ENCODE measurements at regions not wholly inside any gene's neighbourhood (a gene's known extent, or its start where the extent isn't known, plus 50 kb on each side); places are given as distances from the start of the nearest gene placed in this dataset.
"Not testable (repeated sequence)": the region's sequence is repeated elsewhere in the genome, so short reads cannot be mapped to it uniquely, and the experiment has no call there.

DNA sequence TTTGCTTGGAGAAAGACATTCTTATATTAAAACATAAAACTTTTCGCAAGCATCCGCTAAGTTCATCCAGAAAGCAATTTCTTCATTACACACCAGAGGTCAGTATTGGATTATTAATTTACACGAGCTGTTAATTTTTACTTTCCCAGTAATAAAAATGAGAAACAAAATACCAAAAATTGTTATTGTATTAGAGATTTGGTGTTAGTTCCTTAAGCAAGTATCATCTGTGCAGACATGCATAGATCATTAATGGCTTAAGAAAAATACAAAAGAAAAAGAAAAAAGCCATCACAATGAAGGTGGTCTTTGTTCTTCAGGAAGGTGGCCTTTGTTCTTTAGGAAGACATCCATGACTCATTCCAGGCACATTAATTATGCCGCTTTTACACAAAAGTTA lies 53.6 kb upstream of the HNMT start:
- Histone ChIP-seq H3K9me3 (ENCODE audit: insufficient read depth, low read depth, low read length) (no peaks in the 10 kb centered on the region), H3K4me3 (ENCODE audit: low read length, poor library complexity, severe bottlenecking) (no peak overlapping the region), H2AFZ (ENCODE audit: low read length) (no peak overlapping the region), H3K4me1 (ENCODE audit: insufficient read depth, low read length, poor library complexity, severe bottlenecking) (no peaks in the 10 kb centered on the region), H3K4me2 (ENCODE audit: low read depth, low read length, poor library complexity, severe bottlenecking) (no peak overlapping the region), H3K79me2 (ENCODE audit: insufficient read depth, low read length) (no peaks in the 10 kb centered on the region), H3K27me3 (ENCODE audit: insufficient read depth, low read length, poor library complexity, severe bottlenecking) (no peaks in the 10 kb centered on the region), H3K9ac (ENCODE audit: low read depth, low read length, poor library complexity, severe bottlenecking) (no peak overlapping the region), H3K36me3 (ENCODE audit: insufficient read depth, low read length) (no peaks in the 10 kb centered on the region), H3F3A (ENCODE audit: low read depth) (no peaks in the 10 kb centered on the region), H3K9me2 (replicated peaks; ENCODE audit: low read depth, low read length) (no peaks in the 10 kb centered on the region), H4K20me1 (ENCODE audit: insufficient read depth, low read length, poor library complexity, severe bottlenecking) (no peaks in the 10 kb centered on the region)
- TF ChIP-seq, protein P1, sequence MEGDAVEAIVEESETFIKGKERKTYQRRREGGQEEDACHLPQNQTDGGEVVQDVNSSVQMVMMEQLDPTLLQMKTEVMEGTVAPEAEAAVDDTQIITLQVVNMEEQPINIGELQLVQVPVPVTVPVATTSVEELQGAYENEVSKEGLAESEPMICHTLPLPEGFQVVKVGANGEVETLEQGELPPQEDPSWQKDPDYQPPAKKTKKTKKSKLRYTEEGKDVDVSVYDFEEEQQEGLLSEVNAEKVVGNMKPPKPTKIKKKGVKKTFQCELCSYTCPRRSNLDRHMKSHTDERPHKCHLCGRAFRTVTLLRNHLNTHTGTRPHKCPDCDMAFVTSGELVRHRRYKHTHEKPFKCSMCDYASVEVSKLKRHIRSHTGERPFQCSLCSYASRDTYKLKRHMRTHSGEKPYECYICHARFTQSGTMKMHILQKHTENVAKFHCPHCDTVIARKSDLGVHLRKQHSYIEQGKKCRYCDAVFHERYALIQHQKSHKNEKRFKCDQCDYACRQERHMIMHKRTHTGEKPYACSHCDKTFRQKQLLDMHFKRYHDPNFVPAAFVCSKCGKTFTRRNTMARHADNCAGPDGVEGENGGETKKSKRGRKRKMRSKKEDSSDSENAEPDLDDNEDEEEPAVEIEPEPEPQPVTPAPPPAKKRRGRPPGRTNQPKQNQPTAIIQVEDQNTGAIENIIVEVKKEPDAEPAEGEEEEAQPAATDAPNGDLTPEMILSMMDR (conservative IDR thresholded peaks at IDR 0.05; ENCODE audit: low read length), result peak; percentile 60
- TF ChIP-seq EZH2phosphoT487 (IDR thresholded peaks at IDR 0.05; ENCODE audit: borderline replicate concordance), result no peak

DNA sequence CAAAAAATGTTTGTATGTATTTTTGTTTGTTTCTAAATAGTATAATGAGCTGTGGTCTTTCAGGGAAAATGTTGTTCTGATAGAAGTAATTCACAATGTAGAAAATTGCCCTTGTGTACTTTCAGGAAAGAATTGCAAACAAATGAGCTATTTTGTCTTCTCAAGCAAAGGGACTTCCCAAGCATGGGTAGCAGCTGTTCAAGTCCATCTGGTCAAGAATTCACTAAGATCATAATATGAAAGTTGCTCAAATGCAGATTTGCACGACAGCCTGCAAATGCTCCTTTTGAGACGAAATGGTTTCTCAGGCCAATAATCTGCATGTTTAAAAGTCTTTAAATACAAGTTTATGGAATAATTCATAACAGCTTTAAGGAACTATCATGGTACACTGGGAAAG lies 51.9 kb upstream of the HNMT start:
- Histone ChIP-seq H2AFZ (ENCODE audit: low read length) (no peak overlapping the region), H3K9ac (ENCODE audit: low read depth, low read length, poor library complexity, severe bottlenecking) (no peak overlapping the region), H3K27me3 (ENCODE audit: insufficient read depth, low read length, poor library complexity, severe bottlenecking) (no peaks in the 10 kb centered on the region), H3K36me3 (ENCODE audit: insufficient read depth, low read length) (no peaks in the 10 kb centered on the region), H3K4me1 (ENCODE audit: insufficient read depth, low read length, poor library complexity, severe bottlenecking) (no peaks in the 10 kb centered on the region), H3K4me3 (ENCODE audit: low read length, poor library complexity, severe bottlenecking) (no peak overlapping the region), H3F3A (ENCODE audit: low read depth) (no peaks in the 10 kb centered on the region), H3K9me3 (ENCODE audit: insufficient read depth, low read depth, low read length) (no peaks in the 10 kb centered on the region), H3K79me2 (ENCODE audit: insufficient read depth, low read length) (no peaks in the 10 kb centered on the region), H3K9me2 (replicated peaks; ENCODE audit: low read depth, low read length) (no peaks in the 10 kb centered on the region), H3K4me2 (ENCODE audit: low read depth, low read length, poor library complexity, severe bottlenecking) (no peak overlapping the region), H4K20me1 (ENCODE audit: insufficient read depth, low read length, poor library complexity, severe bottlenecking) (no peaks in the 10 kb centered on the region)
- no peak for TF ChIP-seq EZH2phosphoT487 (IDR thresholded peaks at IDR 0.05; ENCODE audit: borderline replicate concordance)
- TF ChIP-seq, protein P1 (conservative IDR thresholded peaks at IDR 0.05; ENCODE audit: low read length), result no peak

DNA sequence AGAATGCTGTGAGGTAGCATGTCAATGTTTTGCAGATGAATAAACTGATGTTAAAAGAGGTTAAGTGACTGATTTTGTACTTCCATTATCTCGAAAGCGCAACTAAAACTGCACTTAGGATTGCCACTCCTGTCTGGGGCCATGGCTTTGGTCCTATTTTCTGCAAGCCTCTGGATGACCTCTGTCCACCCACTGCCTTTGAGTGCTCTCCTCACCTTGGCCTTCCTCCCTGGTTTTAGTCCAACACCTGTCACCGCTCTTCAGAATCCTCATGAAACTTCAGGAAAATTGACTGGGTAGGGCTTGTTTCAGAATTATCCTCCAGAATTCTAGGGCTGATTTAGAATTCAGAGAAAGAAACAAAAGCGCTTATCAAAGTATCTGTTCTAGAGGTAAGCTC lies 51.1 kb upstream of the HNMT start:
- no peak overlapping the region for H3K9ac ChIP-seq (ENCODE audit: low read depth, low read length, poor library complexity, severe bottlenecking)
- H3K4me1 ChIP-seq (ENCODE audit: insufficient read depth, low read length, poor library complexity, severe bottlenecking), result no peaks in the 10 kb centered on the region
- no peaks in the 10 kb centered on the region for H4K20me1 ChIP-seq (ENCODE audit: insufficient read depth, low read length, poor library complexity, severe bottlenecking)
- no peaks in the 10 kb centered on the region for H3K79me2 ChIP-seq (ENCODE audit: insufficient read depth, low read length)
- no peaks in the 10 kb centered on the region for H3K36me3 ChIP-seq (ENCODE audit: insufficient read depth, low read length)
- H3K9me2 ChIP-seq (replicated peaks; ENCODE audit: low read depth, low read length), result no peaks in the 10 kb centered on the region
- H3F3A ChIP-seq (ENCODE audit: low read depth), result no peaks in the 10 kb centered on the region
- no peak overlapping the region for H3K4me2 ChIP-seq (ENCODE audit: low read depth, low read length, poor library complexity, severe bottlenecking)
- H3K4me3 ChIP-seq (ENCODE audit: low read length, poor library complexity, severe bottlenecking), result no peak overlapping the region
- TF ChIP-seq, protein P1 (conservative IDR thresholded peaks at IDR 0.05; ENCODE audit: low read length), result no peak
- no peak for TF ChIP-seq EZH2phosphoT487 (IDR thresholded peaks at IDR 0.05; ENCODE audit: borderline replicate concordance)
- no peak overlapping the region for H2AFZ ChIP-seq (ENCODE audit: low read length)
- H3K9me3 ChIP-seq (ENCODE audit: insufficient read depth, low read depth, low read length), result no peaks in the 10 kb centered on the region
- H3K27me3 ChIP-seq (ENCODE audit: insufficient read depth, low read length, poor library complexity, severe bottlenecking), result no peaks in the 10 kb centered on the region

DNA sequence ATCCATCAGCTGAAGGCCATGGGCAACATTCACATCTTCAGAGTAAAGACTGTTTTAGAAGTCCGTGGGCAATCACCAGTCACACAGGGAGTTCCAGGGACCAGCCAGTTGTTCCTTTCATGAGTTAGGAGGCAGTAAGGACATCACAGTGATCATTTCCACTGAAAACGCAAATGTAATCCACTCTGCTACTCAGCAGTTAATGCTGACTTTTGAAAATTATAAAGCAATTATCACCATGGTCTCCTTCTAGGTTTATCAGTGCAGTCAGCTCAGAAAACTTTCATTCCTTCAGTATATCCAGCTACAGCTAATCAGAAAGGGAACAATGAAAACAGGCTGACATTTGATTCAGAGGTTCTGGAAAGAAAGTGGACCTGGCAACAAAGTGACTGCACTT lies 50.6 kb upstream of the HNMT start:
- H3K4me3 ChIP-seq (ENCODE audit: low read length, poor library complexity, severe bottlenecking); H2AFZ ChIP-seq (ENCODE audit: low read length); H3K36me3 ChIP-seq (ENCODE audit: insufficient read depth, low read length); H3K4me2 ChIP-seq (ENCODE audit: low read depth, low read length, poor library complexity, severe bottlenecking); H3K9me2 ChIP-seq (replicated peaks; ENCODE audit: low read depth, low read length); H3K9ac ChIP-seq (ENCODE audit: low read depth, low read length, poor library complexity, severe bottlenecking); H3K79me2 ChIP-seq (ENCODE audit: insufficient read depth, low read length); H3K9me3 ChIP-seq (ENCODE audit: insufficient read depth, low read depth, low read length); H3K4me1 ChIP-seq (ENCODE audit: insufficient read depth, low read length, poor library complexity, severe bottlenecking); H3F3A ChIP-seq (ENCODE audit: low read depth); H3K27me3 ChIP-seq (ENCODE audit: insufficient read depth, low read length, poor library complexity, severe bottlenecking); H4K20me1 ChIP-seq (ENCODE audit: insufficient read depth, low read length, poor library complexity, severe bottlenecking): not testable (repeated sequence)
